Hepatocyte (in vitro differentiated cells): ENCODE measurements at regions not wholly inside any gene's neighbourhood (a gene's known extent, or its start where the extent isn't known, plus 50 kb on each side); places are given as distances from the start of the nearest gene placed in this dataset.

ENCODE experiments used
- DNase-seq: peaks from one replicate; pipeline ENCODE4 v3.0.0-alpha.2; 2016; ENCODE audit warnings: low spot score
- H2AFZ ChIP-seq: fragments of 200-600 bp; sonication (generic); 2 replicates; pipeline ENCODE4 v1.6.0; 2016; ENCODE audit warnings: antibody characterized with exemption, mild to moderate bottlenecking
- H3K27ac ChIP-seq: fragments of 200-600 bp; sonication (generic); 2 replicates; pipeline ENCODE4 v1.5.1; 2016; ENCODE audit warnings: mild to moderate bottlenecking
- H3K27me3 ChIP-seq: fragments of 200-600 bp; sonication (generic); 2 replicates; pipeline ENCODE4 v1.6.1; 2016
- H3K36me3 ChIP-seq: fragments of 200-600 bp; sonication (generic); replicated peaks from 2 replicates; pipeline ENCODE4 v1.5.1; 2016; ENCODE audit warnings: low read depth; ENCODE audit not compliant: insufficient read depth
- H3K4me1 ChIP-seq: fragments of 200-600 bp; sonication (generic); 2 replicates; pipeline ENCODE4 v1.5.1; 2016; ENCODE audit warnings: mild to moderate bottlenecking, moderate library complexity; ENCODE audit not compliant: insufficient read depth
- H3K4me2 ChIP-seq: fragments of 200-600 bp; sonication (generic); 2 replicates; pipeline ENCODE4 v1.6.0; 2016
- H3K4me3 ChIP-seq: fragments of 200-600 bp; sonication (generic); 2 replicates; pipeline ENCODE4 v1.5.1; 2016; ENCODE audit warnings: mild to moderate bottlenecking
- H3K79me2 ChIP-seq: fragments of 200-600 bp; sonication (generic); 2 replicates; pipeline ENCODE4 v1.6.0; 2017; ENCODE audit warnings: mild to moderate bottlenecking
- H3K9me2 ChIP-seq: fragments of 200-600 bp; sonication (generic); replicated peaks from 2 replicates; pipeline ENCODE4 v1.6.0; 2017; ENCODE audit warnings: mild to moderate bottlenecking; ENCODE audit not compliant: insufficient read depth
- H3K9me3 ChIP-seq: fragments of 200-600 bp; sonication (generic); 2 replicates; pipeline ENCODE4 v1.5.1; 2016; ENCODE audit warnings: low read depth, mild to moderate bottlenecking
- H4K20me1 ChIP-seq: fragments of 200-600 bp; sonication (generic); 2 replicates; pipeline ENCODE4 v1.6.0; 2016; ENCODE audit warnings: mild to moderate bottlenecking; ENCODE audit not compliant: insufficient read depth, poor library complexity, severe bottlenecking
- EZH2 ChIP-seq: fragments of 200-600 bp; sonication (generic); IDR thresholded peaks from 2 replicates; pipeline ENCODE4 v1.6.1; 2016; ENCODE audit warnings: antibody characterized with exemption, mild to moderate bottlenecking, borderline replicate concordance
- EZH2phosphoT487 ChIP-seq: fragments of 200-600 bp; sonication (generic); IDR thresholded peaks from one replicate; pipeline ENCODE4 v1.6.1; 2018; ENCODE audit warnings: antibody characterized with exemption, mild to moderate bottlenecking, low read depth, moderate library complexity; ENCODE audit not compliant: unreplicated experiment, severe bottlenecking
- WGBS: methylation state at CpG from one replicate; pipeline ENCODE4 v1.1.6; 2016; ENCODE audit warnings: low lambda C conversion rate; ENCODE audit errors: missing lambda C conversion rate; 5-methylcytosine and 5-hydroxymethylcytosine counted together
- TF ChIP-seq, protein P1 (sequence below): fragments of 200-600 bp; sonication (generic); IDR thresholded peaks from 2 replicates; pipeline ENCODE4 v1.5.1; 2016; ENCODE audit warnings: antibody characterized with exemption, mild to moderate bottlenecking; ENCODE audit not compliant: poor library complexity

DNA sequence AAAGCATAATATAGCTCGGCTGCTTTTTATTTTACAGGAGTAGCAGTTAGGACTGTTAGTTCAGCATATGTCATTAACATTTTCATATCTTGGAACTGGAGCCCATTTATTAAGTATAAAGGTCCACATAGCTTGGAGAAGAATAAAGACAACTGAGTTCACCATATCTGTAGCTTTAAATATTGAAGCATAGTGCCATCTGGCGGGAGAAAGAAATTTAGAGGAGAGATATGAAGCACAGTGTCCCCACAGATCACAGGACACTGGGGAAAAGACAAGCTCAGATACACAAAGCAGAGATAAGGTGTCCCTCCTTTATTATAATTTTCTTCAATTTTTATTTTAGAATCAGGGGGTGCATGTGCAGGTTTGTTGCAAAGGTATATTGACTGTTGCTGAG lies 104.7 kb upstream of the FREM2 start:
- H3K4me3 ChIP-seq: no peak overlapping the region
- no peaks in the 10 kb centered on the region for H3K9me2 ChIP-seq
- no peak overlapping the region for H3K27ac ChIP-seq
- no peak overlapping the region for H2AFZ ChIP-seq
- no peaks in the 10 kb centered on the region for H3K9me3 ChIP-seq
- DNase-seq: peak; percentile 73
- no peaks in the 10 kb centered on the region for H3K4me1 ChIP-seq
- no peaks in the 10 kb centered on the region for H3K36me3 ChIP-seq
- H3K27me3 ChIP-seq: no peaks in the 10 kb centered on the region
- H3K4me2 ChIP-seq: no peak overlapping the region
- H4K20me1 ChIP-seq: no peaks in the 10 kb centered on the region
- 14% methylated on average over 2 of the region's 2 CpGs for WGBS
- no peaks in the 10 kb centered on the region for H3K79me2 ChIP-seq
- TF ChIP-seq, protein P1, sequence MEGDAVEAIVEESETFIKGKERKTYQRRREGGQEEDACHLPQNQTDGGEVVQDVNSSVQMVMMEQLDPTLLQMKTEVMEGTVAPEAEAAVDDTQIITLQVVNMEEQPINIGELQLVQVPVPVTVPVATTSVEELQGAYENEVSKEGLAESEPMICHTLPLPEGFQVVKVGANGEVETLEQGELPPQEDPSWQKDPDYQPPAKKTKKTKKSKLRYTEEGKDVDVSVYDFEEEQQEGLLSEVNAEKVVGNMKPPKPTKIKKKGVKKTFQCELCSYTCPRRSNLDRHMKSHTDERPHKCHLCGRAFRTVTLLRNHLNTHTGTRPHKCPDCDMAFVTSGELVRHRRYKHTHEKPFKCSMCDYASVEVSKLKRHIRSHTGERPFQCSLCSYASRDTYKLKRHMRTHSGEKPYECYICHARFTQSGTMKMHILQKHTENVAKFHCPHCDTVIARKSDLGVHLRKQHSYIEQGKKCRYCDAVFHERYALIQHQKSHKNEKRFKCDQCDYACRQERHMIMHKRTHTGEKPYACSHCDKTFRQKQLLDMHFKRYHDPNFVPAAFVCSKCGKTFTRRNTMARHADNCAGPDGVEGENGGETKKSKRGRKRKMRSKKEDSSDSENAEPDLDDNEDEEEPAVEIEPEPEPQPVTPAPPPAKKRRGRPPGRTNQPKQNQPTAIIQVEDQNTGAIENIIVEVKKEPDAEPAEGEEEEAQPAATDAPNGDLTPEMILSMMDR: peak; percentile 69
- TF ChIP-seq EZH2phosphoT487: no peak
- TF ChIP-seq EZH2: no peak

DNA sequence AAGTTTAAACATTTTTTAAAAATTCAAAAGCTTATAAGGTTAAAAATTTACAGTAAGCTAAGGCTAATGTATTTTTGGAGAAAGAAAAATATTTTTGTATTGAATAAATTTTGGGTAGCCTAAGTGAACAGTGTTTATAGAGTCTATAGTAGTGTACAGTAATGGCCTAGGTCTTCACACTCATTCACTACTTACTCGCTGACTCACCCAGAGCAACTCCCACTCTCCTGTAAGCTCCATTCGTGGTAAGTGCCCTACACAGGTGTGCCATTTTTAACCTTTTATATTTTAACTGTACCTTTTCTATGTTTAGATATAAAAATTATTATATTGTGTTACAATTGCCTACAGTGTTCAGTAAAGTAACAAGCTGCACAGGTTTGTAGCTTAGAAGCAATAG lies 96.6 kb upstream of the FREM2 start:
- Histone ChIP-seq H3K9me2 (no peaks in the 10 kb centered on the region), H3K27ac (no peak overlapping the region), H3K79me2 (no peaks in the 10 kb centered on the region), H3K4me2 (no peak overlapping the region), H3K9me3 (no peaks in the 10 kb centered on the region), H3K4me1 (no peaks in the 10 kb centered on the region), H4K20me1 (no peaks in the 10 kb centered on the region), H3K36me3 (no peaks in the 10 kb centered on the region), H3K27me3 (no peaks in the 10 kb centered on the region), H2AFZ (no peak overlapping the region), H3K4me3 (no peak overlapping the region)
- TF ChIP-seq, protein P1: no peak
- TF ChIP-seq EZH2: no peak
- no peak for TF ChIP-seq EZH2phosphoT487
- 80% methylated on average over 2 of the region's 2 CpGs for WGBS
- no peak for DNase-seq

DNA sequence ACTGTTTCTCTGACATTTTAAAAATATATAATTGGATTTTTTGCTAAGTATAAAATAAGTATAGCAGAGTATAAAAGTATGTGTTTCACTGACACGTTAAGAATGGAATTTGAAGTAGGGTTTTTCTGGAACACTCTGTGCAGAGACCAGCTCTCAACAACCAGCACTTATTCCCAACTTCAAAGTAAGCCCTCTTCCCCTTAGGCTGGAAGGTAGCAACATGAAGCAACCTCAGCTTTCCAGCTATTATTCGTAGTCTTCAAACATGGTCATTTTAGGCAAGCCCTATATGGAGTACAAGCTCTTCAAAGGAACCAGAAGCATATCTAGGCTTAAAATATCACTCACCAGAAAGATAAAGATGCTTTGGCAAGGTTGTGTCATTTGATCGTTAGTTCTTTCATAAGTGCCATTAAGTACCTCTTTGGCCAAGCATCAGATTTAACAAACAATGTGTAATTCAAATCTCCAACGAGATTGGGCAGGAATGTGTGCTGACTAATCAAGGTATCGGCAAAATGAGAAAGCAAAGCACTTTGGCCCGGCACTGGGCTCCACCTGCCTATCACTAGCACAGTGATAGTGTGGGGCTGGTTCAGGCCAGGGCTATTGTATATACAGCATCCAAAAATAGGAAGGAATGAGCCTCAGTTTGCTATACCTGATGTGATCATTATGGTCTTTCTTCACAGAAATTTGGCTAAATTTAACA lies 95.9 kb upstream of the FREM2 start:
- Histone ChIP-seq H3K27ac (no peak overlapping the region), H3K4me3 (no peak overlapping the region), H4K20me1 (no peaks in the 10 kb centered on the region), H3K36me3 (no peaks in the 10 kb centered on the region), H3K79me2 (no peaks in the 10 kb centered on the region), H3K27me3 (no peaks in the 10 kb centered on the region), H3K9me2 (no peaks in the 10 kb centered on the region), H3K4me2 (no peak overlapping the region), H3K4me1 (no peaks in the 10 kb centered on the region), H3K9me3 (no peaks in the 10 kb centered on the region), H2AFZ (no peak overlapping the region)
- no peak for DNase-seq
- TF ChIP-seq EZH2: no peak
- TF ChIP-seq, protein P1: no peak
- no peak for TF ChIP-seq EZH2phosphoT487
- 47% methylated on average over 6 of the region's 6 CpGs for WGBS
